ENCODE measurements at regions not wholly inside any gene's neighbourhood (a gene's known extent, or its start where the extent isn't known, plus 50 kb on each side); places are given as distances from the start of the nearest gene placed in this dataset.

DNA sequence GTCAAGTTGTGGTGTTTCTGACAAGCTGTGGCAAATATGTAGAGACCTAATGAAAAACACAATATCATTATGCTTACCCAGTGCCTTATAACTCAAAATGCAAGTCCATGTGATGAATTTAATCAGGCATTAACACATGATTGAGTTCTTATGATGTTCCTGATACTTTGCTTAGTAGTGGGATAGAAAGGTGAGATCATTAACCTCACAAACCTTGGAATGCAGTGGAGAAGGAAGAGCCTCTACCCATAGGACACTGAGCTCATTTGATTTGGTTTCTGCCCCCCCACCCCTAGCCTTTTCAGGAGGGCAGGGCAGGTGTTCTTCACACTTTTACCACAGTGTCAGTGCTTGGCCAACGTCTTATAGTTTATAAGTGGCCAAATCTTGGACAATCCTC lies 683.6 kb upstream of the CPEB2 start:
- ATAC-seq = no peak
- no peak overlapping the region for H3K4me3 ChIP-seq (ENCODE audit: low read length)
- no peaks in the 10 kb centered on the region for H3K27me3 ChIP-seq (ENCODE audit: control insufficient read depth, insufficient read depth)
- no peak for DNase-seq
- WGBS = 64% methylated on average over 1 of the region's 1 CpG
- no peaks in the 10 kb centered on the region for H3K9me3 ChIP-seq (ENCODE audit: control insufficient read depth, low read length)
- no peak overlapping the region for H3K27ac ChIP-seq (ENCODE audit: low read length)
- H3K4me1 ChIP-seq (ENCODE audit: control insufficient read depth, insufficient read depth, low read length) = no peaks in the 10 kb centered on the region
- intact Hi-C loops (cut with DNase I) = no loop called here

DNA sequence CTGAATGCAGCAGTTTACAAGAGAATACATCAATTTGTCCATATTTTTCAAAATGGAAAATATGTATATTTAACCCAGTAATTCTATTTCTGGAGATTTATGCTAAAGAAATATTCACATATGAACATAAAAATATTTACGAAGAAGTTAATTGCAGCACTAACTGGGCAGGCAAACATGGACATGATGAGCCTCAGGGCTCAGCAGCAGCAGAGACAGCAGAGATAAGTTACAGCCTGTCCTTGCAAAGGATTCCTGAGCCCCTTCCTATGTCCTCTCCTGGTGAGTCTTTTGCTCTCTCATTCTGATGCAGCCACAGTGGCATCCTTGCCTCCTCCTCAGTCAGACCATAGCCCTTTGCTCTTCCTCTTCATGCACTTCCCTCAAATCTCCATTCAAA lies 680.6 kb upstream of the CPEB2 start:
- DNase-seq (no peak), ATAC-seq (no peak)
- intact Hi-C loops (cut with DNase I) = no loop called here
- 84% methylated on average over 1 of the region's 1 CpG for WGBS
- Histone ChIP-seq H3K4me3 (ENCODE audit: low read length) (no peak overlapping the region), H3K27ac (ENCODE audit: low read length) (no peak overlapping the region), H3K27me3 (ENCODE audit: control insufficient read depth, insufficient read depth) (no peaks in the 10 kb centered on the region), H3K9me3 (ENCODE audit: control insufficient read depth, low read length) (no peaks in the 10 kb centered on the region), H3K4me1 (ENCODE audit: control insufficient read depth, insufficient read depth, low read length) (no peaks in the 10 kb centered on the region)

DNA sequence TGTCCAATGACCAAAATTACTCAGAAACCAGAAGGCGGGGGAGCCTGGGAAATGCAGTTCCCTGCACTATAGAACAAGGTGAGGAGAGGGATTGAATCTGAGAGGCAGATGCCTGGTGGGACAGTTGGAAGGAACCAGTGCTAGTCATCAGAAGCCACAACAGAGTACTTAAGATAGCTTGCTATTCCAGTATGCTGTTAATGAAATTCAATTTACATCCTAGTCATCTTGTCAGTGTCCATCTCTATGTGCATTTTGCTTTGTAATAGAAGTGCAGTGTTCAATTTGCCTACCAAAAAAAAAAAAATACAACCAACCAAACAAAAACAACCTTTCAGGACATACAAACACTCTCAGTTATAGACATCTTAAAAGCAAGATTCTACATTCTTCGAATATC lies 679.1 kb upstream of the CPEB2 start:
- H3K27me3 ChIP-seq (ENCODE audit: control insufficient read depth, insufficient read depth) = no peaks in the 10 kb centered on the region
- no peak overlapping the region for H3K27ac ChIP-seq (ENCODE audit: low read length)
- no peaks in the 10 kb centered on the region for H3K9me3 ChIP-seq (ENCODE audit: control insufficient read depth, low read length)
- DNase-seq (no peak), ATAC-seq (no peak)
- no peaks in the 10 kb centered on the region for H3K4me1 ChIP-seq (ENCODE audit: control insufficient read depth, insufficient read depth, low read length)
- WGBS = 88% methylated on average over 2 of the region's 2 CpGs
- no peak overlapping the region for H3K4me3 ChIP-seq (ENCODE audit: low read length)
- intact Hi-C loops (cut with DNase I) = no loop called here

DNA sequence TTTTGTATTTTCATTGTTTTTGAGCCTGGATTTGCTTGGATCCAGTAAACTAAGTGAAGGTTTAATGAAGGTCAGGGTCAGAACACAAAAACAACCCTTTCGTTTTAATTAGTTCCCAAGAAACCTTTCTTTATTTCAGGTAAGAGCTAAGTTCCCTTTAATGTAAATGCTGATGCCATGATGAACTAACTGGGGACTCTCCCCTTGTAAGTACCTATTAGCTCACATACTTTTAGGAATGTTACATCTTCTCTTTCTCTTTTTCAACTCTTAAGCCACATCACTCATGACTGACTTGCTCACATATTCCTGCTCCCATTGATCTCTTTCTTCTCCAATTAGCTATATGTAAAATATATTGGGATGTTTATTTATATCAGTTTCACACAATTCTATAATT lies 673.1 kb upstream of the CPEB2 start:
- Histone ChIP-seq H3K4me3 (ENCODE audit: low read length) (no peak overlapping the region), H3K4me1 (ENCODE audit: control insufficient read depth, insufficient read depth, low read length) (no peaks in the 10 kb centered on the region), H3K27me3 (ENCODE audit: control insufficient read depth, insufficient read depth) (no peaks in the 10 kb centered on the region), H3K27ac (ENCODE audit: low read length) (no peak overlapping the region), H3K9me3 (ENCODE audit: control insufficient read depth, low read length) (no peaks in the 10 kb centered on the region)
- 75% methylated on average over 1 of the region's 1 CpG for WGBS
- ATAC-seq = no peak
- no peak for DNase-seq
- intact Hi-C loops (cut with DNase I) = no loop called here

DNA sequence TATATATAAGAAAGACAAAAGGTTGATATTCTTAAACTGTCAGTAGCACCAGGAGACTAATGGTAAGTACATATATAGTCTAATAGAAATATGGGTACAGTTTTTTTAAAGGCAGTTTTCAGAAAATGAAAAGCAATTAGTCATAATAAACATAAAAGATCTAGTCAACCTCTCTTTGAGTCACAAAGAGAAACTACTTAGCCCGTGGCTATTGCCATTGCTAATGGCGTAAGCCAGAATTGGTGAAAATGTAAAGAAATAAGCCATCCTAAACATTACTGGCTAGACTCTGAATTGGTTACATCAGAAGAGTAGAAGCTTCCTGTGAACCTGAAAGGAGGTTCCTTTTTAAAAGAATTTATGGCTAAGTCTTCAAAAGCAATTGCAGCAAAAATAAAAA lies 668.7 kb upstream of the CPEB2 start:
- H3K27me3 ChIP-seq (ENCODE audit: control insufficient read depth, insufficient read depth) = no peaks in the 10 kb centered on the region
- no peaks in the 10 kb centered on the region for H3K4me1 ChIP-seq (ENCODE audit: control insufficient read depth, insufficient read depth, low read length)
- no peaks in the 10 kb centered on the region for H3K9me3 ChIP-seq (ENCODE audit: control insufficient read depth, low read length)
- DNase-seq (no peak), ATAC-seq (no peak)
- 83% methylated on average over 2 of the region's 2 CpGs for WGBS
- H3K27ac ChIP-seq (ENCODE audit: low read length) = no peak overlapping the region
- intact Hi-C loops (cut with DNase I) = no loop called here
- H3K4me3 ChIP-seq (ENCODE audit: low read length) = no peak overlapping the region

DNA sequence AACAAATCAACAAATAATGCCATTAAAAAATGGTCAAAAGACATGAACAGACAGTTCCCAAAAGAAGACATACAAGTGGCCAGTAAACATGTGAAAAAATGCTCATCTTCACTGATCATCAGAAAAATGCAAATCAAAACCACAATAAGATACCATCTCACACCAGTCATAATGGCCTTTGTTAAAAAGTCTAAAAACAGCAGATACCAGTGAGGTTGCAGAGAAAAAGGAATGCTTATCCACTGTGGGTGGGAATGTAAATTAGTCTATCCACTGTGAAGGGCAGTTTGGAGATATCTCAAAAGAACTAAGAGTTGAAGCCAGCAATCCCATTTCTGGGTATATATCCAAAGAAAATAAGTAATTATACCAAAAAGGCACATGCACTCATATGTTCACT lies 668.1 kb upstream of the CPEB2 start:
- DNase-seq = no peak
- Histone ChIP-seq H3K9me3 (ENCODE audit: control insufficient read depth, low read length) (no peaks in the 10 kb centered on the region), H3K4me3 (ENCODE audit: low read length) (no peak overlapping the region), H3K27me3 (ENCODE audit: control insufficient read depth, insufficient read depth) (no peaks in the 10 kb centered on the region), H3K27ac (ENCODE audit: low read length) (no peak overlapping the region), H3K4me1 (ENCODE audit: control insufficient read depth, insufficient read depth, low read length) (no peaks in the 10 kb centered on the region)
- no peak for ATAC-seq
- intact Hi-C loops (cut with DNase I) = no loop called here

GRCh38 chr4:14335872-14336271 lies 666.4 kb upstream of the CPEB2 start:
- Histone ChIP-seq H3K27ac (ENCODE audit: low read length) (no peak overlapping the region), H3K4me1 (ENCODE audit: control insufficient read depth, insufficient read depth, low read length) (no peaks in the 10 kb centered on the region), H3K4me3 (ENCODE audit: low read length) (no peak overlapping the region), H3K27me3 (ENCODE audit: control insufficient read depth, insufficient read depth) (no peaks in the 10 kb centered on the region), H3K9me3 (ENCODE audit: control insufficient read depth, low read length) (no peaks in the 10 kb centered on the region)
- DNase-seq = no peak
- WGBS = 91% methylated on average over 3 of the region's 3 CpGs
- intact Hi-C loops (cut with DNase I) = no loop called here
- no peak for ATAC-seq

DNA sequence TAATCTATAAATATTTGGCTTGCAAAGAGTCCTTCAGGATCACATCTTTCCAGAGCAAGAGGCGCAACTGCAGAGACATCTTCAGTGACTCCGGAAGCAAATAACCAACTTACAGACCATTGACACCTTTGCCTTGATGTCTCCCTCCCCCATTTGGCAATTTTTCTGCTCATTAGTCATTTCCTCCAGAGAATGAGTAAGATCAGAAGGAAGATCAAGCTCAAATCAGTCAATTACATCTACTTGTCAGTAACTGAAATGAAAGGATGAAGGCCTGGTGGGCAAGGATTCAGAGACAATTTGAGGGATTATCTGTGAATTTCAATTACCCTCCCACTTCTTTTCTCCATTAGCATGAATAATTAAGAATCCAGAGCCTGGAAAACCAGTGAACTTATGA lies 665.6 kb upstream of the CPEB2 start:
- no peaks in the 10 kb centered on the region for H3K27me3 ChIP-seq (ENCODE audit: control insufficient read depth, insufficient read depth)
- no peak for DNase-seq
- no peak for ATAC-seq
- no peaks in the 10 kb centered on the region for H3K4me1 ChIP-seq (ENCODE audit: control insufficient read depth, insufficient read depth, low read length)
- intact Hi-C loops (cut with DNase I) = no loop called here
- H3K27ac ChIP-seq (ENCODE audit: low read length) = no peak overlapping the region
- H3K9me3 ChIP-seq (ENCODE audit: control insufficient read depth, low read length) = no peaks in the 10 kb centered on the region
- 41% methylated on average over 2 of the region's 2 CpGs for whole genome bisulfite sequencing
- no peak overlapping the region for H3K4me3 ChIP-seq (ENCODE audit: low read length)

DNA sequence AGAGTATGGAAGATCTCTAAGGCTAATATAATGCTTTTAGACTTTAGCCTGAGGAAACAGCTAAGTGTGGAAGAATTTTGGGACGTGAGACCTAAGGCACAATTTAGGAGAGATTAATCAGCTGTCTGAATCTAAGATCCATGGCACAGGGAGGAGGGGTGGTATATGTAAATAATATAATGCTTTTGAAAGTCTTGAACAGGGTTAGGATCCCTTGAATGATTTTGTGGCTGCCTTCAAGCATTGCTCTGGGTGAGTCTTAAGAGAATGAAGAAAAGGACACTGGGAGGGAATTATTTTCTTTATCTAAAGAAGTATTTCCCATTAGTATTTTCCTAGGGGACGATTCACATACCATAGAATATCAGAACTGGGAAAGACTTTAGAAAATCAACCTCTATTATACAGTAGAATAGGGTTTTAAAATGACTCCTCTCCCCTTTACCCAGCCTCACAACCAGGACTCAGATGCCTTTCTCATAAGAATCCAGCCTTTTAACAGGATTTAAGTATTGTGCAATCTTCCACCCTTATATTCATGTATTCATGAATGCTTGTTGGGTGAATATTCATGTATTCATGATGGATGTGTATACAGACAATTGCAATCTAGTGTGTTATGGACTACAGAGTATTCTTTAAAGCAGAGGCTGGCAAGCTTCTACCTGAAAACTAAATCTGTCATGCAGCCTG lies 664.2 kb upstream of the CPEB2 start:
- intact Hi-C loops (cut with DNase I) = no loop called here
- no peak for DNase-seq
- Histone ChIP-seq H3K4me3 (ENCODE audit: low read length) (no peak overlapping the region), H3K4me1 (ENCODE audit: control insufficient read depth, insufficient read depth, low read length) (no peaks in the 10 kb centered on the region), H3K9me3 (ENCODE audit: control insufficient read depth, low read length) (no peaks in the 10 kb centered on the region), H3K27me3 (ENCODE audit: control insufficient read depth, insufficient read depth) (no peaks in the 10 kb centered on the region), H3K27ac (ENCODE audit: low read length) (no peak overlapping the region)
- WGBS = 47% methylated on average over 2 of the region's 2 CpGs
- no peak for ATAC-seq

DNA sequence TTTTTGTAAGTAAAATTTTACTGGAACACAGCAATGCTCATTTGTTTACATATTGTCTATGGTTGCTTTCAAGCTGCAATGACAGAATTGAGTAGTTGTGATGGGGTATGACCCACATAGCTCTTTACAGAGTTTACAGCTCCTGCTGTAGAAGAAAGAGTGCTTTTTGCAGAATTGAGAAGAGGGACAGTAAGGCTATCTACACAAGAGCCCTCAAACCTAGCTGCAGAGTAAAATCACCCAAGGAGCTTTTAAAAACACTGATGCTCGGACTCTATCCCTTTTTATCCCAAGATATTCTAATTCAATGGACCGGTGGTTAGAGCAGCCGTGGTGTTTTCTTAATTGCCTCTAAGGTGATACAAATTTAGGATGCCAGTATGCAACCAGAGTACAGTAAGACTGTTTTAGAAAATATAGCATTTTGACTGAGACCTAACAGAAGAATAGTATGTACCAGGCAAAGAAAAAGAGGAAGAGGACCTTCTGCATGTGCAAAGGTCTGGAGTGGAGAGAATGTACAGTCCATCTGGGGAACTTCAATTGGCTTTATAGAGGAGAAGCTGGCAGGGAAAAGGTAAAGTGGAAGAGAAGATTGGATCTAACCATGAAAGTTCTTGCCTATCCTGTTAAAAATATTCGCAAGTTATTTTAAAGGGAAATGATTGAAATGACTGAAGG lies 663.6 kb upstream of the CPEB2 start:
- no peaks in the 10 kb centered on the region for H3K4me1 ChIP-seq (ENCODE audit: control insufficient read depth, insufficient read depth, low read length)
- no peaks in the 10 kb centered on the region for H3K27me3 ChIP-seq (ENCODE audit: control insufficient read depth, insufficient read depth)
- no peak overlapping the region for H3K27ac ChIP-seq (ENCODE audit: low read length)
- no peak for ATAC-seq
- intact Hi-C loops (cut with DNase I) = no loop called here
- no peak overlapping the region for H3K4me3 ChIP-seq (ENCODE audit: low read length)
- 89% methylated on average over 4 of the region's 4 CpGs for WGBS
- H3K9me3 ChIP-seq (ENCODE audit: control insufficient read depth, low read length) = no peaks in the 10 kb centered on the region
- DNase-seq = no peak

DNA sequence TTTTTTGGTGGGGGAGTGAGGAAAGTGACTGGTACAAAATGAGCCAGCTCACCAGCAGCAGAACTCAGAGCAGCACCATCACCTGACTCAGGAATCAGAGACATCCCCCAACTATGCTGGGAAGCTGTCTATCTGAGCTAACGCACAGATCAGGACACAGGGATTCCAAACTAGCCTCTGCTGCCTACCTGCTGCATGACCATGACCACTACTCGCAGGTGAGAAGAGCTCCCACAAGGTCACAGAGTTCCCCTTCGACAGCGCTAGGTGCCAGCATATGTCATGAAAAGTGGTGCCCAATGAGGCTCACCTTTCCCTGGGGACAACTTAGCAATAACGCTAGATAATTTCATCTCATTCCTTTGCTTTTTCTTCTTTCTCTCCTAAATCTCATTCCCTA lies 662.6 kb upstream of the CPEB2 start:
- H3K4me1 ChIP-seq (ENCODE audit: control insufficient read depth, insufficient read depth, low read length) = no peaks in the 10 kb centered on the region
- intact Hi-C loops (cut with DNase I) = no loop called here
- H3K27ac ChIP-seq (ENCODE audit: low read length) = no peak overlapping the region
- WGBS = 84% methylated on average over 5 of the region's 5 CpGs
- H3K4me3 ChIP-seq (ENCODE audit: low read length) = no peak overlapping the region
- H3K27me3 ChIP-seq (ENCODE audit: control insufficient read depth, insufficient read depth) = no peaks in the 10 kb centered on the region
- ATAC-seq (no peak), DNase-seq (no peak)
- H3K9me3 ChIP-seq (ENCODE audit: control insufficient read depth, low read length) = no peaks in the 10 kb centered on the region

GRCh38 chr4:14340321-14340720 lies 662.0 kb upstream of the CPEB2 start:
- intact Hi-C loops (cut with DNase I) = no loop called here
- H3K4me1 ChIP-seq (ENCODE audit: control insufficient read depth, insufficient read depth, low read length) = no peaks in the 10 kb centered on the region
- WGBS = 75% methylated on average over 4 of the region's 4 CpGs
- H3K9me3 ChIP-seq (ENCODE audit: control insufficient read depth, low read length) = no peaks in the 10 kb centered on the region
- no peak for ATAC-seq
- no peak overlapping the region for H3K27ac ChIP-seq (ENCODE audit: low read length)
- DNase-seq = no peak
- H3K4me3 ChIP-seq (ENCODE audit: low read length) = no peak overlapping the region
- no peaks in the 10 kb centered on the region for H3K27me3 ChIP-seq (ENCODE audit: control insufficient read depth, insufficient read depth)

All from right cardiac atrium (tissue), 5 donors.